Activated CD4-positive, alpha-beta T cell treated with anti-CD3 and anti-CD28 coated beads, Interleukin-2, Interleukin-6, amounts not matched to agents 100 ng/mL and 50 ng/mL, durations not matched to agents 16 hours and 8 hours (primary cell): ENCODE measurements at regions not wholly inside any gene's neighbourhood (a gene's known extent, or its start where the extent isn't known, plus 50 kb on each side); places are given as distances from the start of the nearest gene placed in this dataset.
A peak's percentile ranks its signal among the peaks of the same experiment; 100 is the strongest.

Experiments
- DNase-seq: peaks from one replicate; pipeline ENCODE4 v3.0.0-alpha.2; 2020

DNA sequence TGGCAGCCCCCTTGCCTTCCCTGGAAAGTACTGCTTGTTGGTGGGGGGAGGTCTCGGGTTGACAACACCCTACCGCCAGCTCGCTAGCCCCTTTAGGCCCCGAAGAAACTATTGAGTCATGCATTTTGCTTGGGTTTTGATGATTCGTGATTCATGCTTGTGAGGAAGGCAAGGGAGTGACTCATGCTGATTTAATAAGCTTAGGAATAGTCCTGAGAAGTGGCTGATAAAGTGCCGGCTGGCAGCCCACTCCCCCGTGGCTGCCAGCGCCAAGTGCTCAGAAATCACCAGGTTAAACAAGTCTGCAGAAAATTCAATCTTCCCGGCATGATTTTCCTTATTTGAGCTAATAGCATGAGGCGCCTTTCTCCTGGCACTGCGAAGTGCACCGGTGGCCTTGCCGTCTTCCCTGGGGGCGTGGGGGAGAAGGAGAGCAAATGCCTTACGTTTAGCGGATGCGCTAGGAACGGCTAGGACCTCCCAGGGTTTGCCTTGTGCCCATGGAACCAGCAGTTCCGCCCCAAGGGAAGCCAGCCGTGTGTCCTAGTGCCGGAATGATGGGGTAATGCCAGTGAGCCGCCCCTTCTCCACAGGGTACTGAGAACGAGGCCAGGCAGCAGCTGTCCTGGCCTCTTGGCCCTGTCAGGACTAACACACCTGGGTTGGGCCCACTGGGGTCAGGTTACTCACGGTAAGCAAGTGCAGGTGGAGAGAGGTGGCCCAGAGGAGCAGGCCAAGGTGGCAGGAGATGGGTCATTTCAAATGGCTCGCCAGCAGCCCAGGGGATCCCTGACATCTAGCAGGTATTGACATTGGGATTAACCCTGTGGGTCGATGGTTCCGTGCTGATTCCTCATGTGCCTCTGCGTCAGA lies 151.9 kb downstream of the MACROH2A1 start:
- peak; percentile 9 for DNase-seq

GRCh38 chr5:135246605-135246922 lies 152.5 kb downstream of the MACROH2A1 start:
- DNase-seq: no peak

GRCh38 chr5:135245521-135246499 lies 153.2 kb downstream of the MACROH2A1 start:
- no peak for DNase-seq

GRCh38 chr5:135244620-135245021 lies 154.4 kb downstream of the MACROH2A1 start:
- DNase-seq: no peak

- no peak for DNase-seq
These were observed 155.3 kb downstream of the MACROH2A1 start for GRCh38 chr5:135243556-135244285.

DNA sequence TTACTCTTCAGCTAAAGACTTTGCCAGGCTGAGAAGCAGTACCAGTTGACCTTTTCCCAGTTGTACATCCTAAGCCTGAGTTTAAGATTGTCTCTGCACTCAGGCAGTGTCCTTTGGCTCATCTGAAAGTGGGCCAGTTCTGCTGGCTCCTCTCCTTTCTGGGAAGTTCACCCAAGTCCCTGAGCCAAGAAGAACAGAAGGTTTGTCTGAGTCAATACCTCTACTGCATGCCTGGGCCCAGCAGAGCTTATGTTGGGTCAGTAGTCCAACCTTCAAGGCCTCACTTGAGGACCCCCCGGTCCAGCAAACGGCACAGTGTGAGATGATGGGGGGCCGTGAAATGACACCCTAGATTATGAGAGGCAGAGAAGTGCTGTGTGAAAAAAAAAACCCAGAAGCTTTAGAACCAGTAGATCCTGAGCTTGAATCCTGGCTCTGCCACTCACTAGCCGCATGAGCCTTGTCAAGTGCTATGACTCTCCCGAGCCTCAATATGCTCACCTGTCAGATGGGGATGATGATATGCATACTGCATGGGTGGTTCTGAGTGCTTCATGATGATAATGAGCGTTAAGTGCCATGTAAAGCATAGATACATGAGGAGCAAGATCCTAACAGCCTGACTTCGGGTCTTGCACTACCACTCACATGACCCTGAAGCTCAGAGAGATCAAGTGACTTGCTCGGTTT lies 156.0 kb downstream of the MACROH2A1 start:
- DNase-seq: no peak

GRCh38 chr5:135242021-135242865 lies 156.8 kb downstream of the MACROH2A1 start:
- DNase-seq: no peak

DNA sequence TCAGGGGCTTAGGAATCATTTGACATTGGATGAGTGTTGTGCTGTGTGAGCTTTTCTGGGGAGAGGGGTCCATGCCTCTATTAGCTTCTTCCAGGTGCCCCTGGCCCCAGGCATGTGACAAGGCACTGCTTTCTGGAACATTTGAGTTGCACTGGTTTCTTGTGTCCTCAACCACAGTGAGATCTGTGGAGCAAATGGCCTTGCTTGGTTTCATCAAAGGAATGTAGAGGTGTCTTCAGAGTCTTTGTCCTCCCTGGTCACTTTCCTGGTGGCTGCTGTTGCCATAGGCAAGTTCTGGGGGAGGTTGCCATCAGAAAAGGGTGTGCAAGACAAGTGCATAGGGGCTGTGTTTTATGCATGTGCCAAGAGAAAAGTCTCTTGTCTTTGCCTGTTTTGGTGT lies 157.5 kb downstream of the MACROH2A1 start:
- DNase-seq: no peak

DNA sequence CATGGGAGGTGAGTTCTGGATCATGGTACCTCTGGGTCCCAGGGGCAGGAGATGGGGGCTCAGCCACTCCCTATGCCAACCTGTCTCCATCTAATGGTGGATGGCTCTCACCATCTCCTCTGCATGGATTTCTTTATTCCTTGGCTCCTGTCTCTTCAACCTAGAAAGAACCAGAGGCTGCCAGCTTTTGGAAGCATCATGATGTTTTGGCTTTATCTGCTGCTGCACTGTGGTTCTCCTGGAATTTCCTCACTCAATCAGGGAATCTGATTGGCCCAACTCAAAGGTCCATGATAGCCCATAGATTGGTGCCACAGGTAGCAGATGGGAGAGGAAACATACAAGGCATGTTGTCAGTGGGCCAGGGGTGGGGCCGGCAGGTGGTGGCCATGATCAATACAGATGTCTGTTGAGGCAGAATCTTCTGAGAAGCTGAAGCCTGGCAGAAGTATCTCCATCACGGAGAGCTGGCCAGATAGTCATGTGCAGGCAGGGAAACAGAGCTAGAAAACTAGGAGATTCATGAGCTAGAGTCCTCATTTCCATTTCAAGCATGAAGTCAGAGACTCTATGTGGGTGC lies 158.2 kb downstream of the MACROH2A1 start:
- DNase-seq: no peak

GRCh38 chr5:135240283-135240633 lies 158.8 kb downstream of the MACROH2A1 start:
- DNase-seq: no peak

DNA sequence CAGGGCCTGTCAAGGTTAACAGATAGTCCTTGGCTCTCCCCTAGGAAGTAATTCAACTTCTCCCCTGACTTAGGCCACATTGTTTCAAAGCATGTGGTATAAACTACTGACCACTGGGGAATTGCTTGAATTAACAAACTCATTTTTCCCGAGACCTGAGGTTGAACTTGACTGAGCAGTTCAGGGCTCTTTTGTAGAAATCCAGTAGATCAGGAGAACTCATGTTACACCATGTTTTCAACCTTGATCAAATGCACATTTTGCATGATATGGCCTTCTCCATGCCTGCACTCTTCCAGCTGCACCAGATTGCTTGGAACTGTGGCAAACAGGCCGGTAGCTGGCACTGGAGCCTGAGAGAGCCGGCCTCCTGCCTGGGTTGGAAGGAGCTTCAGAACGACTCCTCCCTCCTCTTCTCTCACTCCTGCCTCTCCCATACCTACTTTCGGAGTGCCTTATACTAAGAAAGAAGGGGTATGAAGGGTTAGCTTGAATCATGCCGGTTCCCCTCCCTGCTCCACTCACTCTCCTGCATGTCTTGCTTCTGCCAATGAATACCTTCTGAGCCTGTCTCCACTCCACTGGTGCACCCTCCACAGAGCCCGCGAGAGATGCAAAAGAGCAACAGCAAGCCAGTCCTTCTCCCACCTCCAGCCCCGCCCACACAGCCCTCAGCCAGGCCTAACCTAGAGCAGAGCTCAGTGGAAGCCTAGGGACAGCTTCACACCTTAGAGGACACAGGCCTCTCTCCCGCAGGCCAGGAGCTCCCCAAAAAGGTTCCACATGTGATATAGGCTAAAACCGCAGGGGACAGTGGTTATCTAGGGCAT lies 159.4 kb downstream of the MACROH2A1 start:
- DNase-seq: no peak

- no peak for DNase-seq
These were observed 160.2 kb downstream of the MACROH2A1 start for GRCh38 chr5:135238622-135239452.

- DNase-seq: no peak
These were observed 161.3 kb downstream of the MACROH2A1 start for GRCh38 chr5:135237748-135238103.

DNA sequence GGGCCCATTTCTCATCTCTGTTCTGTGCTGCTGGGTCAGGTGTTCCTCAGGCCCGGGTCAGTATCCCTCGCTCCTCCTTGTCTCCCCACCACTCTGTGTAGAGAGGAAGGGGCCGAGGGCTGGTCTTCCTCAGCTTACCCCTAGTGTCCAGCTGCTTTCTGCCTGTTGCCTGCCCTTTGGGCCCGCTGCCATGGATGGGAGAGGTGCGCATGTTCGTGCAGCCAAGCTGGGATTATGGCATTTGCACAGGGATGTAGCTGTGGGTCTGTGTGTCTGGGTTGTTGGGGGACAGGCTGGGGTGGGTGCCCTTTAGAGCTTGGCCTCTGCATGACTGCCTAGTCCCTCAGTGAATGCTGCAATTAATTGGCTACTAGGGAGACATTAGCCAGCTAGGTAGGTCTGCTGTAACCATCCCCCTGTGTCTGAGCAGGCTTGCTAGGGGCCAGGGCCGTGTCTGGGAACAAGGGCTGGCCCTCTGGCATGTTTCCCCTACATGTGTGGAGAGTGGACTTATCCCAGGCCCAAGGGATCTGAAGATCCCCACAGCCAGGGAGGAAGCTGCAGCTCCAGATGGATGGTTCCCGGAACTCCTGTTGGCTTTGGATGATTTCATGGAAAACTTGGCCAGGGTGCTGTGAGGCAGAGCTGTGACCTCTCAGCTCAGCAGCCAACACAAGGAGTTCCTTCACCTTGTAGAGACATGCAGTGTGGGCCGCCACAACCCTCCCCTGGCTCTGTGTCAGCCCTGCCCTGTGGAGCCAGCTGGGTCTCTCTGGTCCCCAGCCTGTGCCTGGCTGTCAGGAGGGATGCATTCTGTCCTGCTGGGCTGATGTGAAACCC lies 161.9 kb downstream of the MACROH2A1 start:
- no peak for DNase-seq

DNA sequence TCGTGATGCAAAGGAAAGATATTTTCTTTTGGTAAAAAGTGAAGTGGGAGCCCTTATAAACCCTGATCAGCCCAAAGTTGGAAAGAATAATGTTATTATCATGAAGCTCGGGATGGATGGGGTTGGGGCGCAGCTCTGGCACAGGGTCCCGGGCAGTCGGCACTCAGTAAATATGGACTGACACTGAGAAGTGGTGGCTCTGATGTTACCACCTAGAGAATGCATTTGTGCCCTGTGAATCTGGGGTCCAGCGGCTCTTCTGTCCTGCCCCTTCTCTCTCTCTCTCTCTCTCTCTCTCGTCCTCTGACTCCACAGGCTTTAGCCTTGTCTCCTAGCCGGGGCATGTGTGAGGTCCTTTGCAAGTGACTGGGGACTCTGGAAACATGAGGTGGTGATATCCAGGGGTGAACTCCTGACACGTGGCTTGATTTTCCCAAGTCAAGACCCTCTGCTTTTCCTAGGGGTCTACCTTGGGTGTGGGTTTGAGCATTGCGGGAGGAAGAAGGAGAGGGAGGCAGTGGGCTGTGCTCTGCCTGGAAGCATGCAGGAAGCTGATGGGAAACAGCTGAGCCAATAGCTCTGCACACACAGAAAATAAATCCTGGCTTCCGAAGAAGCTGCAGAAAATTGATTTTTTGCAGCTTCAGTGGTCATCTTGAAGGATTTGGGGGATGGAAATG lies 162.7 kb downstream of the MACROH2A1 start:
- no peak for DNase-seq

DNA sequence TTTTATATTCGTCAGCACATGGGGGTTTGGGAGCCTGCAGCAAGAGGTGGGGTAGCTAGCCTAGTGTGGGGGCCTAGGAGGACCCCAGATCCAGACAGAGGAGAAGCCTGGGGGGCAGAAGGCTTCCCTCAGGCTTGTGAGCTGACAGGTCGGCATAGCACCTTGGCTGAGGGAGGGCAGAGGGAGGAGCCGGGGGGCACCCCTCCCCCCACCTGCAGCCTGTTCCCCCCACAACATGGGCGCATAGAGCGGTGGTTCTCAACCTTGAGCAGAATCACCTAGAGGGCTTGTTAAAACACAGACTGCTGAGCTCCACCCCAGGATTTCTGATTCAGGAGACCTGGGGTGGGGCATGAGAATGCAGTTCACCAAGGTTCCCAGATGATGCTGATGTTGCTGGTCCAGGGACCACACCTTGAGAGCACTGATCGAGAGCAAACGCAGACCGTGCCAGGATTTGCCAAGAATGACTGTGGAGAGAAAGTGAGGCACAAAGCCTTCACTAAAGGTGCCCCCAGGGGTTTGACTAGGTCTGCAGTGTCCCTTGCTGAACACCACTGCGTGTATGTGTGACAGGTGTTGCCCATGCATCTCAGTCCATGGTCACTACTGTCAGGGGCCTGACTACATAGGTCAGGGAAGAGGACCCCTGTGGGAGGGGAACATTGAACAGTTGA lies 163.3 kb downstream of the MACROH2A1 start:
- no peak for DNase-seq

GRCh38 chr5:135234666-135235401 lies 164.2 kb downstream of the MACROH2A1 start:
- no peak for DNase-seq
